ENCODE measurements at regions not wholly inside any gene's neighbourhood (a gene's known extent, or its start where the extent isn't known, plus 50 kb on each side); places are given as distances from the start of the nearest gene placed in this dataset.
"Not testable (repeated sequence)": the region's sequence is repeated elsewhere in the genome, so short reads cannot be mapped to it uniquely, and the experiment has no call there.

DNA sequence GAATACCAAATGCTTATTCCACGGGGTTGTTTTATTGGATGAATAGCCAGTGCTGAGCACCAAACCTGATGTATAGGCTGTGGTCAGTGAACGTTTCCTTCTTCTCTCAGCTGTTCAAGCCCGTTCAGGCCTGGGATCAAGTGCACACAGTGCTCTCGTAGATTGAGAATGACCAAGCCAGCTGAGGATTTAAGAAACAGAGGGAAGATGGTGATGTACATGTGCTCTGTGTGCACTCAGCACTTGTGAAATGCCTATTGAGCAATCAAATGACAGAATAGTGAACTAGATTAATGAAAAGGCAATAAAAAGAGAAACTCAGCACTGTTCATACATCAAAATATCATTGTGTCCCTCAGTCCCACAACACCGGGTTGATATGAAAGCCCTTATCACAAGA lies 302.5 kb downstream of the BMPER start:
- no peak for DNase-seq

DNA sequence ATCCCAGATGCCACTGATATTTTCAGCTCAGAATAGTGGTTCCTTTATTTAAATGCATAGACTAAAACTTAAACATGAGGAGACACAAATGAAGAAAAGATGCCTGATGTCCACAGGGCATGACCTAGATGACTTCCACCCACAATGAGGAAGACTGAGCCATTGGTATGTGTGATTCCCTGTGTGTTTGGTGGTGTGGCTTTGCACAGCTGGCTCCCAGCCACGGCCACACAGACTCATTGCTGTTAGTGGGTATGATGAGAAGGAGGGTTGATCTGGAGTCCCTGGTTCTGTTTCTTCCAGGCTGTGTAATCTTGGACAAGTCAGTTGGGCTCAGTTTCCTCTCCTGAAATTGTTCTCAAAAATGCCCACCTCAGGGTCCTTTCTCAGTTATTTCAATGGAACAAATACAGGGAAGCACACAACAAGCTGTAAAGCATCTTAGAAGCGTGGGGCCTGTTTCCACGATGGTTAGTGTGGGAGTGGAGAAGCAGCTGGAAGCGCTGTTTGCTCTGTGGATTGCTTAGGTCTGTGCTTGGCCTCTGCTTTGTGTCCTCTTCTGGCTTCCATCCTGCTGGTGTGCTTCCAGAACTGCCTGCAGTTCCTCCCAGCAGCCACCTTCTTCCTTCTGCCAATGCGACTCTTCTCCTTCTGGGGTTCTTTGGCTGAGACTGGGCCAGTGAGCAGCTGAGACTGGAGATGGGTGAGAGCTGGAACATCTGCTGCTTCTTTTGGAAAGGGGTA lies 303.7 kb downstream of the BMPER start:
- no peak for DNase-seq

DNA sequence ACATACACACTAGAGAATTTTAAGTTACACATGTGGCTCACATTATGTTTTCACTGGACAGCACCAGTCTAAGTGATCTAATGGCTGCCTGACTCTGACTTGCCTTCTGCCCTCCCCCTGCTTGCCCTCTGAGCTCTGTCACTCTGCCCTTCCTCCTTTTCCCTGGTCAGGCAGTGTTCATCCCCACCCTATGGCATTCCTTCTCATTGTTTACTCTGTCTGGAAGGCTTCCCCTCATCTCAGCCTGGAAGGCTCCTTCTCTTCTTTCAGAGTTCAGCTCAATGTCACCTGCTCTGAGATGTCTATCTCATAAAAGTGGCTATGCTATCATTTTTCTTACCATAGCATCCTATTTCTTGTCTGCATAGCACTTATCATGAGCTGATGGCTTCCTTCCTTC lies 305.7 kb downstream of the BMPER start:
- no peak for DNase-seq

DNA sequence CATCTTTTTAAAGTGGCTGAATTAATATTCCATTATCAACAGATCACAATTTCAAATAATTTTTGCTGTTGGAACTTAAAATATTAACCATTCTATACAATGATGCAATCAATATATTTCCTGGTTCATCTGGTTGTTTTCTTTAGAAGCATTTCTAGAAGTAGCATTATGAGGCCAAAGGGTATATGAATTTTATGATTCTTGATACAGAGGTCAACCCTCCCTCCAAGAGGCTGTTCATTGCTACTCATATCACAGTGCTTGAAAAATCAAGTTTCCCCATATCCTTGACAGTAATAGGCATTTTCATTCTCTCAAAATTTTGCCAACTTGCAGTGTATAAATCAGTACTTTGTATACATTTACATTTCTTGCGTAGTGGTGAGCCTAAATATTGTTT lies 312.6 kb downstream of the BMPER start:
- DNase-seq = no peak

DNA sequence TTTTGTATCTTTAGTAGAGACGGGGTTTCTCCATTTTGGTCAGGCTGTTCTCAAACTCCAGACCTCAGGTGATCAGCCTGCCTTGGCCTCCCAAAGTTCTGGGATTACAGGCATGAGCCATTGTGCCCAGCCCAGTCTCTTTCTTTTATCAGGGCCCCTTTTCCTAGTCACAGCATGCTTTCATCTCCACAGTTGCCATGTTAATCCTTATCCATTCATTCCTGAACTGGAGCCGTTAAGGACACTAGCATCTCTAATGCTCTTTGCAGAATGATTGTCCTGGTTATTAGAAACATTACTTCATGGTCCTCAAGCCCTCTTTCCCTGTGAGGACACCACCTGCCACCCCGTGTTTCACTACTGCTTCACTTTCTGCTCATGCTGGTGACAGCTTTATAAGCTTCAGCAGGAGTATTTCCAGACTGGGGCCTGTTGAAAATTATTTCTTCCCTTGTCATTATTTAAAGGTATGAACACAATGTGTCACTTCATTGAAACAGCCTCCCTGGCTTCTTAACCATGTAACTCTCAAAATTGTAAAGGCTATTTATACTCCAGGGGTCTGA lies 313.9 kb downstream of the BMPER start:
- DNase-seq = no peak

DNA sequence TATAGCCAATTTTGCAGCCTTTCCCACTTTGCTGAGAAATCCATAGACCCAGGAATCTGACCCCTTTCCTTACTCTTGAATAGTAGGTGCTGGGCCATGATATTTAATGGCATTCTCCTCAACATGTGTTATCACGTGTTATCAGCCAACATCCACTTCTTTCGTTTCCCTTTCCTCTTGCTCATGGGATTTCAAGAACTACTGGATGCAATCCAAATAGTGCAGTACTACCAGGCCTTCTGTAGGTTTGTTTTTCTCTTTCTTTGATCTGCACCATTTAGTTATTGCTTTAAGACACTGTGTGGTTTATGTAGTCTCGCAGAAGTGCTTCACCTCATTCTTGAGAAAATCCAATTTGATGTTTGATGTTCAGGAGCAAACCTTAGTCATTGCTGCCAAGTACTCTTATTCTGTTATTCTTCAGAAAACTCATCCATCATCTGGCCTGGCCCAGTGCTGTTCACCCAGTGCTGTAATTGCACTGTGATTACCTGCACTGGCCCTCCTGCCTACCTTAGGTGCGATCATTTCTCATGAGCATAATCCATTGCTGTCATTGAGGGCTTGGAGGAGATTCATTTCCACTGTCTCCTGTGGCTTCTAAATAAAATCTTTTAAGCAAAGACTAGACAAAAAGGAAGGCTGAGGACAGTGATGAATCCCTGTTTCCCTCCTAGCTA lies 315.3 kb downstream of the BMPER start:
- no peak for DNase-seq

DNA sequence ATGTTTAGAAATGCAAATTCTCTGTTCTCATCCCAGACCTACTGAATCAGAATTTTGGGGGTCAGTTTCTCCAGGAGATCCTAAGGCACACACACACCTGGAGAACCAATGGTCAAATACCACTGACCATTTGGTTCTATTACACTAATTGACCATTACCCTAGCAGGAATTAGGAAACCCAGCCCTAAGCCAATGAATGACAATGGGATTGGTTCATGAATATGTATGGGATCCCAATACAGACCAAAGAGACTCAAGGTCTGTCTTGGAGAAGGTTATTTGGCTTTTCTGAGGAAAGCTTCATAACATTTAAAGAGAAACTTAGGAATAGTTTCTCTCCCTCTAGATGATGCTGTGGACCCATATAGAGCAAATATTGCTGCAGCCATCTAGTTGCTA lies 317.0 kb downstream of the BMPER start:
- DNase-seq = no peak

DNA sequence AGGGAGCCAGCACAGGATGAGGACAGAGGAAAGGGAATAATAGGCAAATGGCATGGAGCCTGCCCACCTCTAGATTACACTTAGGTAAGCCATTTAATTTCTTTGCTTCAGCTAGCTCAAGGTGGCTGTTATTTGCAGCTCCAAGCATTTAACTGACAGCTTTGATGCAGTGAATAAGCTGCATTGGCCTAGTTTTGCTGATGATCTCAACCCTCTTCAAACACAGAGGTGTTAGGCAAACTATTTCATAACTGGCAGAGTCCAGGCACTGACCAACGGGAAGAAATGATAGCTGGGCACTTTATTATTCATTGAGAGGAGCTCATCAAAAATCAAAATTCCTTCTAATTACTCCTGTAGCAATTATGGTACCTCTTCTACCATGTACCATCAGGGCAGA lies 317.4 kb downstream of the BMPER start:
- DNase-seq = no peak

DNA sequence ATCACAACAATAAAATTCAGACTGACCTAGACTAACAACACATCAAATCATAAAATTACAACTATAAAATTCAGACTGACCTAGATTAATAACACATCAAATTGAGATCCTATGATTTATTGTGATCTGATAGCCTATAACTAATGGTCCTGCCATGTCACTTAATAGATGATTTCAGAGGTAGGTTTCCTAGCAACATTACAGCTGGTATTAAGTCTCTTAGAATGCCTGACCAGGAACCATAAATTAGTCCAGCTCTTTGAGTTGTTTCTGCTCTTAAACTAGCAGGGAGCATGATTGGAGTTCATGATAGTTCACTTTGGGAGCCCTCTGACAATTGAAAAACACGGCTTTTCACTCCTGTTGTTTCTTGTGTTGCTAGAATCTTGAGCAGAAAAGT lies 318.9 kb downstream of the BMPER start:
- DNase-seq = no peak

DNA sequence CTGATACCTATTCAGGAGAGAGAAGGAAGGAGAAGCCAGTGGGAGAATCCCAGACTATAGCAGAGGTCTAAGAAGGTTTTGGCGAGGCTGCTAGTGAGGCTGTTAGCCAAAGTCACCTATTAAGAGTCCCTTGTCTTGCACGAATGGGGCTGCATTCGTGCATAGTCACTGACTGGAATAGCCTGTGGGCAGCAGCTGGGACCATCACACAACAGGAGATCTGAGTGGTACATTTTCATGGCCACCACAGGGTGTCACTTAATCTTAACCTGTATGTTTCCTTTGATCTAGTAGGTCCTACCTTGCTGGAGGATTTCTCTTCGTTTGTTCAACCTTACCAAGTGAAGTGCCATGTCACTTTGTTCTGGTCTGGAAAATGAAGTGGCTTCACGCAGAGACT lies 319.9 kb downstream of the BMPER start:
- DNase-seq = no peak

DNA sequence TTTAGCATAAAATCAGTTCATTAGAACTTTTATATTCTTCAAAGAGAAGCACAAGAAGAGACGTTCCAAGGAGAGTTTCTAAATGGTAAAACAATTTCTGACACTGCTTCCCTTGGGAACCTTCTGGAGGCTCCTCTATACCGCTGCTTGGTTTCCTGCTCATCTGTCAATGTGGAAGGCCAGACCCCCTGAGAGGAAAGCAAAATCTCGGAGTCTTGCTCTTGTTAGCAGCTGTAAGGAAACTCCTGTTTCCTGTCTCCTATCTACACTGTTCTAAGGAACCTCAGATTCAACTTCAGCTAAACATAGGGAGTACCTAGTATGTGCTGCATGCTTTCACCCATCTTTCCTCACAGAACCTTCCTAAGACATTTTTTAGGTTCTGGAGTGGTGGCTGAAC lies 322.2 kb downstream of the BMPER start:
- DNase-seq = no peak

DNA sequence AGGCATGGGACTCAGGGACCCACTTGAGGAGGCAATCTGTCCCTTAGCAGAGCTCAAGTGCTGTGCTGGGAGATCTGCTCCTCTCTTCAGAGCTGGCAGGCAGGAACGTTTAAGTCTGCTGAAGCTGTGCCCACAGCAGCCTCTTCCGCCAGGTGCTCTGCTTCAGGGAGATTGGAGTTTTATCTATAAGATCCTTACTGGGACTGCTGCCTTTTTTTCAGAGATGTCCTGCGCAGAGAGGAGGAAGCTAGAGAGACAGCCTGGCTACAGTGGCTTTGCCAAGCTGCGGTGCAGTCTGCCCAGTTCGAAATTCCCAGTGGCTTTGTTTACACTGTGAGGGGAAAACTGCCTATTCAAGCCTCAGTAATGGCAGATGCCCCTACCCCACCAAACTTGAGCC lies 329.8 kb downstream of the BMPER start:
- not testable (repeated sequence) for DNase-seq

DNA sequence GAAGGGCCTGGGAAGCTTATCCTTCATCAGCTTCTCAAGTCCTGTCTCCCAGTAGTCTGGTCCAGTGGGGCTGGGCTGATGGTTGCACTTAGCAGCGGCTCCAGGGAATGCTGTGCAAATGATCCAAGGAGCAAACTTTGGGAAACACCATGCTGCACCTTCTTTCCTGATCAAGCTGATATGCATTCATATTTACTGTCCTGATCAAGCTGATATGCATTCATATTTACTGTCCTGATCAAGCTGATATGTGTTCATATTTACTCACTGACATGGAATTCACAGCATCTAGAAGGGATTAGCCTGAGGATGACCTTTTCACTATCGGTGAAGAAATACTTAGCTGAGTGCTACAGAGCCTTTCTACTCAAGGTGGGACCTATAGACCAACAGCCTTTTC lies 330.7 kb downstream of the BMPER start:
- no peak for DNase-seq

DNA sequence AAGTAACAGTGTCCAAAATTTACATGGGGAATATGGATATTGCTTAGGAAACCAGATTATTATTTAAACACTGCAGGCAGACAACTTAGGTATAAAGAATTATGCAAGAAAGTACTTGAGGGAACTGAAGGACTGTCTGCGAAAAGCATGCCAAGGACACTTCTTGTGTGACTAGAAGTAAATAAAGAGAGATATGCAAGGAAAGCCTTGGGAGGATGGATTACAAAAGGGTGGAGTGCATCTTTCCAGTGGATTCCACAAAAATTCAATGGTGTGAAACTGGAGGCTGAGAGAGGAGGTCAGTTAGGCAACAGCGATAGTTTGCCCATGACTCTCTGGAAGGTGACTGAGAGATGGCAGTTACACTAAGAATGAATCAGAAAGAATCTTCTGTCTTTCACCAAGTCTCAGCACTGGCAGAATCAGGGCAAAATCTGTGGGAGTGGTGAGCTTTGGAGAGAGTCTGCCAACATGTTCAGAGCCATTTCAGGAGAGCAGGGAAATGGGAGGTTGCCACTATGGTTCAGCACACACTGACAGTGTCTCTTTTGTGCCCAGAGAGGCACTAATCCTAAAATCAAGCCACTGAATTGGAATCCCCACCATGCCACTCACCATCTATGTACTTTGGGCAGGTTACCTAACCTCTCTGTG lies 331.6 kb downstream of the BMPER start:
- no peak for DNase-seq

DNA sequence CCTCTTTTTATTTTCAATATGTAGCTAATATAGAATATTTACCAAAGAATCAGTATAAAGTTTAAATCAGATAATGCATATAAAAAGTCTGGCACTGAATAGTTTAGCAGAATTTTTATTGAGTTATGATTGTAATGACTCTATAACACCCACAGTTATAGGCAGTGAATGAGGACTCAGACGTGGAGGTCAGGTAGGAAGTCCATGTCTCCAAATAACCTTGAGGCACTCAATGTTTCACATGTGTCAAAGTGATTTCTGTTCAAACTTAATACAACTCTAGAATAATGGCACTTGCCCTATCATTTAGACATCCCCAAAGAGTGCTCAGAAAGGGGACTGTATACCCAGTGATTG lies 332.1 kb downstream of the BMPER start:
- no peak for DNase-seq

DNA sequence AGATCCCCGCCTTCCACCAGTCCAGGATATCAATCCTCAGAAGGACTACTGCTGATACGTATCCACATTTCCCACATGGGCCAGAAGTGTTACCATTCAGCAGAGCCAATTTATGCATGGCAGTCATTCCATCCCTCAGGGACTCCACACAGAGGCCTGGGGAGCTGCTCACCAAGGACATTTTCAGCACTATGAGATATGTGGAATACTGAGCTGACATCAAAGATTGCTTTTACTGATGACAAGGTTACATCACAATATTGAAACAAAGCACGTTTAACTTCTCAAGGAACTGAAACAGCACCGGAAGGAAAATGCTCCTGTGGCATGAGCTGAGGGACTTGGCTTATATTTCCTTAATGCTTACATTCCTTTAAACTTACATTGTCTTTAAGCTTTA lies 335.1 kb downstream of the BMPER start:
- DNase-seq = no peak

DNA sequence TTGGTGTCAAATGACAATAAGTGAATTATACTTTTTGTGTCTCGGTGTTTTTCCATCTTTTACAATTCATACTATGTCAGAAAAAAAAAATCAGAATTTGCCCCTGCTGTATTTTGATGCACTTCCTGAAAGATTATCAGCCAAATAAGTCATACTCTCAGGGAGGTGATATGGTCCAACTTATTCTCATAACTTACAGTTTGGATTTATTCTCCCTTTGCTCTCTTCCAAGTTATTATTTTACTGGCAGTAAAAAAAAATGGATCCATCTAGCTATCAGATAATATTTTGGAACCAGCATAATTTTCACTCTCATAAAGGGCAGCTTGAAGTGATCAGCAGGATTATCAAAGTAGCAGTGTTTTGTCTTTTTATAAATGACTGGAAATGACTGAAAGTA lies 337.1 kb downstream of the BMPER start:
- DNase-seq = no peak

DNA sequence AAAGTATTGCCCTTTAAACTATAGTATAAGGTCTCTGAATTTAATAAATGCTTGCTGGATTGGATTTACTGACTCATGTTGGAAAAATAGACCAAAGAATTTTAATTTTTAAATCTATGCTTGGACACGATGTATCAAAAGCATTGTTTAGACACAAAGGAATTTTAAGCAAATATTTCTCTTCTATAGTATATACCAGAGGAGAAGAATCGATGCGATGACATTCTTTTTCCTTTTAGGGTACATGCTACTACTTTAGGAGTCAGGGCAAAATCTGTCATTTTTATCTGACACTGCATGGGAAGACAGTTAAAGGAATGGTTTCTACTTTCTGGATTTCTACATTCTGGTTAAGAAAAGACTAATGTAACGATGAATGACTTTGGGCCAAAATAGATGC lies 339.9 kb downstream of the BMPER start:
- no peak for DNase-seq

DNA sequence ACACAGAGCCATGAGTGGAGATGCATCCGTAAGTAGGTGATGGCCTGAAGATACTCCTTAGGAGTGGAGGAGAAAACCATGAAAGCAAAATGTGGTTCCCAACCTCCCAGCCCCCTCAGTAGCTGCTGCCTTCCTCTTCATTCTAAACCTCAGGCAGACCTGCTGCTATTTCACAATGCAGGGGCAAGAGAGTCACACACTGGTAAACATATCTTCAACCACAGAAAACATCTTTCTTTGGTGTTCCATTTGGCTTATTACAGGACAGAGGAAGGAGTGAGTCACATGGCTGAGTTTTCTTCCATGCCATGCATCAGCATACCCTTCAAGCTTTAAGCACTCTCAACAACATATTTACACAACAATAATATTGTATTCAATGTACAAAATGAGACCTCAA lies 342.1 kb downstream of the BMPER start:
- no peak for DNase-seq

DNA sequence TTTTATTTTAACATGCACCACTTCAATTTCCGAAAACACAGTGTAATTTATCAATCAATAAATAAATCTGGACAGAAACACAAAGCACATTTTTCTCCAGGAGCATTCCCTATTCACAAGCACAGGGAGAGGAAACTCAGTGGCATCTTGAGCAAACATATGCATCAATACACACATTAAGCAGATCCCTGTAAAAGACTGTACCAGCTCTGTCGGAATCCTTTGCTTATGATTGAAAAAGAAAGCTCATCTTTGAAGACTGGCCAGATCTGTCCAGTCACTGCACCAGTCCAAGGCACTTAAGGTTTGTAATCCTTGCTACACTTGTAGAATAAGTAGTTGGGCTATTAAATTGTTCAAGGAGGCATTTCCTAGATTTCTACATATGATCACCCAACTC lies 343.9 kb downstream of the BMPER start:
- DNase-seq = no peak

DNA sequence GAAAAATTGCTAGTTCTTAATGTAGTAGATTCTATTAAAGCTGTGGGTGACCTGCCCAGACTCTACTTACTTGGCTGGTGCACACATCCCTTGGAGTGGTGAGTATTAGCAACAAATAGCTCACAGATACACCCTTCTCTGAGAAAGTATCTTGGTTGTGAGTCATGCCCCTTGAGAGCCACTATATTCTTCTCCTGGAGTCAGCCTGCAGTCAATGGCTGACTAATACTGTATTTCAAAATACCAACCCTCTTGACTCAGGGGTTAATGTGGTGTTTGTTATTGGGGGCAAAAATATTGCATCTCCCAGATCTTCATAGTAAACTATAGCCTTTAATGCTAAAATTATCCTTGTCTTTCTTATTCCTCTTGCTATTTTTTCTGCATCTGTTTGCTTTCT lies 354.9 kb downstream of the BMPER start:
- no peak for DNase-seq

DNA sequence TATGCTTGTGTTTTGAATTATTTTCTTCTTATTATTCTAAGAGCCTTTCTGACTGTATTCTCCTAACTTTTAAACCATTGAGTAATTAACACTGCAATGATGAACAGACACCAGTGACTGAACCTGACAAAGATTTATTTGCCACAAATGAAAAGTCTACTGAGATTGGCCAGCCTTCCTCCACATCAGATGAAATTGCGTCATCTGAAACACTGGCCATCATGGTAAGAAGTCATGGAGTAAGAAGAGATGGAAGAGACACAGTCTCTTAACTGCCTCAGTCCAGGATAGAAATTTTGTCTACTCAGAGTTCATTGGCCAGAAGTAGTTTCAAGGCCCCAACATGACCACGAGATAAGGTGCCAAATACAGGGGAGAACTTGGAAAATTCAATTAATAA lies 357.8 kb downstream of the BMPER start:
- no peak for DNase-seq

DNA sequence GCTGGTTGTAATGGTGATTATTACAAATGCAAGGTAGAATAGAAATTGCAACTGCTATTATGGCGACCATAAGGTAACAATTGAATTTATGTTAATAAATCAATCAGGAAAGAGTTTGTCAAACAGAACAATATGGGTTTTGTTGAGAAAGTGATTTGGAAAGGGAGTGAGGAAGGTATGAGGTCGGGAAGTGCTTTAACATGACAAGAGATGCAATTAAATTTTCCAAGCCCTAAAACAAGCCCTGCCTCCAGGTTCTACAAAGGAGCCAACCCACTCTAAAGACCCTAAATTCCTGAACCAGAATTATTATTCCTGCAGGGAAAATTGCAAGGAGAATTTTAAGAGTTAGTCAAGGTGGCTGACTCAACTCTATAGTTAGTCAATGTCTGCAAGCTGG lies 363.7 kb downstream of the BMPER start:
- DNase-seq = no peak

DNA sequence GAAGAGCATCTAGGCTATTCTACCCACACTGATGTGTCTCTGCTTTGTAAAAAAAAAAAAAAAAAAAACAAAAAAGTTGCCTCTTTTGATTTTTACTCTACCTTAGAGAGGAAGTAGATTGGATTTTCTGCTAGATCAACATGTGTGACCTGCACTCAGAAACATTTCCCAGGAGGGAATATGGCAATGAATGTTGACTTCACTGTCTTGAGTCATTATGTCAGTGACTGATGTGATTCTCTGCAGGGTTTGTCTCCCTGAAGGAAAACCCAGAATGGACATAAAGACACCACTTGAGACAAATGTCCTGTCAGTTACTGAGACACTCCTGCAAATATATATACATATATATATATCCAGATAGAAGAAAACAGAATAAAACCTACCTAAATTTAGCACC lies 370.3 kb downstream of the BMPER start:
- no peak for DNase-seq

All from stimulated activated CD4-positive, alpha-beta T cell treated with anti-CD3 and anti-CD28 coated beads, Interleukin-4, amount 100 ng/mL, for 24 hours (primary cell).